Fibroblast of gingiva (primary cell): ENCODE measurements at regions not wholly inside any gene's neighbourhood (a gene's known extent, or its start where the extent isn't known, plus 50 kb on each side); places are given as distances from the start of the nearest gene placed in this dataset.
"Not testable (repeated sequence)": the region's sequence is repeated elsewhere in the genome, so short reads cannot be mapped to it uniquely, and the experiment has no call there.

Experiments used
- DNase-seq: peaks from one replicate; pipeline ENCODE4 v3.0.0-alpha.2; 2011; ENCODE audit warnings: low read depth

DNA sequence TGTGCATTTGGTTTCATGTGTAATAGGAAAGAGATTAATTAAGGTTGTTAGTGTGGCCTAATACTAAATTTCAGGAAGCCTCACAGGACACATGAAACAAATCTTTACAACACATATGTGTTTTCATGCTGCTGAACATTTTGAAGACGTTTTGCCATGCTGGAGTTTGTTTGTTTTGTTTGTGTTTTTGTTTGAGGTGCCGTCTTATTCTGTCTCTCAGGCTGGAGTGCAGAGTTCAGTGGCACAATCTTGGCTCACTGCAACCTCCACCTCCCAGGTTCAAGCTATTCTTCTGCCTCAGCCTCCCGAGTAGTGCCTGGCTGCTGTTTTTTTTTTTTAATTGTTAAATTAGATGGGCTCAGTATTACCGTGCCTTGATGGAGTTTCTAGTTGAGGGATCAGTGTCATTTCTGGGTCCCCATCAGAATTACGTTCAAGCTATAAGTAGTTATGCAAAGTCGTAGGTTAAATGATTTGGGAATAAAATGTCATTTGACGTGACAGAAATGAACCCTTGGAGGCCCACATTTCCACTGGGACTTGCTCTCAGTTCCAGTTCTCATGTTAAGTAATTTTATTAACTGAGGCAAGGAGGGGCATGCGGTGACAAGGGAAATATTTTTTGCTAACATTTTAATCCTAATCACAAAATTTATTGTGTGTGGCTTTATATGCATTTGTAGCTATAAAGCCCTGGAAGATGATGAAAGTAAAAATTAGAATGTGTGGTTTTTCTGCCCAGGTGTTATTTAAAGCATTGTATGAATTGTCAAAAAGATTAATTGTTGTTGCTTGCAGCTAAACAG, 196.9 kb downstream of the TM9SF2 start:
- no peak for DNase-seq

DNA sequence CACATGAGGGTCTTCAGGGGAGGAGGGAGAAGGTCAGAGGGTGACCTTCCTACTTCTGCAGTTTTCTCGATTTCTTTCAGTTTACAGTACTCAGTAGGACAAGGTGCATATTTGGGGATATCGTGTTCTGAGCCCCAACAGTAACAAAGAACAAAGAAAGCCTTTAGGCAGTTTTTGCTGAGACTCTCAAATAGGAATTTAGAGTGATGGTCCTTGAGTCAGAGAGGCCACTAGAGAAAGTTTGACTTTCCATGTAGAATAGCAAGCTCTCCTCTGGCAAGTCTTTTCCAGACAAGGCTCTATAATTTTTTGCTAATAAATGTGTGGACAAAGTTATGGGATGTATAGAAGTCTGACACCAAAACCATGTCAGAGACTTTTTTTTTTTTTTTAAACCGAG, 194.6 kb downstream of the TM9SF2 start:
- DNase-seq = no peak

DNA sequence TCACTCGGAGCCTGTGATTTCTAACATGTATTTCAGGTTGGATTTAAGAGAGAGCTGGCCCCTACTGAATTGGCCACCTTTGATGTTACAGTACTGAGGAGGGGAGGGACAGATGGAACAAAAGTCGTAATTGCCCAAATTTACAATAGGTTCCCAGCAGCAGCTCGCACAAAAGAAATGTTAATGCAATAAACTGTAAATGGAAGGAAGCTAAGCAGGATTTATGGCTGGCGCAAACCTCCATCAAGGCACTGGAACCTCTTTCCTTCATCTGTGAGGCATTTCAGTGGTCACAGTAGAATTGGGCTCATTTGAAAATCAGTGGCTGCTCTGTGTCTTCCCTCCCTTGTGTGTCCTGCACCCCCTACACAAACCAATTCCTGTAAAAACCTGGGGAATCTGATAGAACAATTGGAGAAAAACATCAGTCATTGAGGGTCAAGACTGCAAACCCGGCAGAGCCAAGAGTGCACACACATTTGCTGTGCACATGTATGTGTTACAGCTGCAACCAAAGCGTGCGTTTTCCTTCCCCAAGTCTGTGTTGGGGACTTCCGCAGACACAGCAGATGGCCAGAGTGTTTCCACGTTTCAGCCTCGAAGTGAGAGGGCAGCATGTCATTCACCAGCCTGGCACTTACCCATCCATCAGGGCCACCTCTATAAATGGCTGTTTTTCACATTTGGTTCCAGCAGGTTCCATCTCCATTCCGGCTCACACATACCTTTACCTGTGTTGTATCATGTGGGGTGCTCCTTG, 192.8 kb downstream of the TM9SF2 start:
- no peak for DNase-seq

DNA sequence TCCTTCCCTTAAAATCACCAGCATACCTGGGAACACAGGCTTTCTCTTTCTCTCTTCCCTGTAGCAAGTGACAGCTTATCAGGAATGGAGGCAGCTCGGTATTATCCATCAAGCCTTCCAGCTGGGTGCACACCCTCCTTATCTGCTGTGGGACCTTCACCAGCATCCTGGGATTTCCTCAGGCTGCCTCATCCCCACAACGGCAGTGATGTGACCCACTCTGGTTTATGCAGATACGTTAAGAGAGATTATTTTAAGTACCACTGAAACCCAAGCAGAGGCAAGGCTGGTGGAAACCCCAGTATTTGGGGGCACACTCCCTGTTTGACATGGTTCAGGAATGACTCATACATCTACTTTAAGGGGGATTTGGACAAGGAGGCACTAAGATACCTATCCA, 192.1 kb downstream of the TM9SF2 start:
- no peak for DNase-seq

DNA sequence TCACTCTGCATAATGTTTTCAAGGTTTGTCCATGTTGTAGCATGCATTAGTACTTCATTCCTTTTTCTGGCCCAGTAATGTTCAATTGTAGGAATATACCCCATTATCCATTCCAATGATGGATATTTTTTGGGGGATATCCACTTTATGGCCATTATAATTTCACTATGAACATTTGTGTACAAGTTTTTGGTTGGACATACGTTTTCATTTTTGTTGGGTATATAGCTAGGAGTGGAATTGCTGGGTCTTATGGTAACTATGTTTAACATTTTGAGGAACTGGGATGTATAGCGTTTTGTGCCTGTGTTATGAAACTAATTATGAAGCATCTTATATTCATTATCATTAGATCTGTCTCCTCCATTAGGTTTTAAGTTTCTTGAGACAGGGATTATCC, 191.6 kb downstream of the TM9SF2 start:
- no peak for DNase-seq

DNA sequence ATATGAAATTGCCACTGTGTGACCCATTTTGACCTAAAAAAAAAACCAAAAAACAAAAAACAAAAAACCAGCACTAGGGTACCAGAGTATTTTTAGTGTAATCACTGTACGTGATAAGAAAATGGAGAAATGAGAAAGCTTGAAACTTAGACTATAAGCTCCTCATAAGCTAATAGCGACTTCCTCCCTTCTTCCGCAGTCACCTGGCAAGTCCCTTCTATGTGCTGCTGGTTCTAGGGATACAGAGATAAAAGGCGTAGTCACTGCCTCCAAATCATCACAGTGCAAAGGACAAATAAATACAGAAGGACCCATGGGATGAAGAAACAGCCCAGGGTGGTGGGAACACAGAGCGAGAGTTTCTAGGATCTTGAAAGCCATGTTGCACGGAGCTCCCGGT, 190.3 kb downstream of the TM9SF2 start:
- DNase-seq = no peak

DNA sequence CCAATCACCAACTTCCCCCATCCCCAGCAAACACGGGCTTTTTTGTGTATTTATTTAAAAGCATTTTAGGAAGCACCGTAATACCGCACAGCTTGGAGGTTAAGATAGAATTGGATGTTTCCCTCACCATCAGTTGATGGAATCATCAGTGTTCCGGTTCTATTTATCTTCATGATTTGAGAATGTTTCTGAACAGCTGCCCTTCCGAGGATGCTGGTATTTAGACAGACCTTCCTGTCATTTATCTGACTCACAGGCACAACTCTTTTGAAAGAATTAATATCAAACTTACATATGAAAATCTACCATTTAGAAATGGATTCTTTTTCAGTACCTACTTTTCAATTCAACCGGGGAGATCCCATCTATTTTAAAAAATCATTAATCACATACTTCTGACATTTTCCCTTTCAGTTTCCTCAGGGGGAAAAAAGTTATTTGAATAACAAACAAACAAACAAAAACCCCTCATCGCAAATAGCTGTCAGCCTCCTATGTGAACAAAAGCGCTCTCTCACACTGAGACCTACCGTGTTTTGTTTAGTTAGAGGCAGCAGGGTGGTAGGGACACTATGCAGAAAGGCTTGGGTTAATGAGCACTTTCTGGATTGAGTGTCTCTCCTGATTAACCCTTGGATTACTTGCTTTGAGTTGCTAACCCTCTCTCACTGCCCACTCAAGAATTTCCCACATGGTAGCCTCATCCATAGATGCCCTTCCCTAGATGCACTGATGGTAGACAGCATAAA, 189.3 kb downstream of the TM9SF2 start:
- DNase-seq = no peak

DNA sequence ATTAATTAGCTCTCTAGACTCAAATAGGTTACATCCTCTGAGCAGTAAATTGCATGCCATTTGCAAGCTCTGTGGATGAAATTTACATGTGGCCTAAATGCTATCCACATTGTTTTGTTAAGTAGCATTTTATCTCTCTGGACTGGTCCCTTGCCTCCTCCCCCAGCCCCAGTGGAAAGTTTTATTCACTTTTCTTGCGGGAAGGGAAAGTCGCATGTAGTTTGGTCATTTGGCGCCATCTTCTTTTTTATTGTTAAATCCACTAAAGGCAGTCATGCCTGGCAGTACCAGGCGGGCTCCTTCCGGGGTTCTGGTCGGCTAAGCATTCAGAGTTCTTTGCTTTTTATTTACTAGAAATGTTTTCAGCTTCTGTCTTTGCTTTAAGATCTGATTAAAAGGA, 188.7 kb downstream of the TM9SF2 start:
- no peak for DNase-seq

DNA sequence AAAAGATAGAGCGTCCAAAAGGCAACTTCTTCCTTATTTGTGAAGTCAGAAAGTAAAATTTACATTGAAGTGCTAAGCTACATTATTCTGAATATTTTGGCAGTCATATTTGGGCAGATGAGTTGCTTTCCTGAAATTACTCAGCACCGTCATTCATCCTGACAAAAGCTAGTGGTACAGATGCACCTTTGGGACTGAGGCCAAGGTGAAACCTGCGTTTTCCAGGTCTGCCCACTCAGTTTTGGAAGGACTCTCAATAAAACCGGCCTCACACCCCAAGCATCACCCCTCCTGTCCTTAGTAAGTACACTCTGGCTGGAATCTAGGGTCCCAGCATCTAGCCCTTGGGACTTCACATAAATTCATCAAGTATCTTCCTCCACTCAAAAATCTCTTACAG, 187.5 kb downstream of the TM9SF2 start:
- no peak for DNase-seq

DNA sequence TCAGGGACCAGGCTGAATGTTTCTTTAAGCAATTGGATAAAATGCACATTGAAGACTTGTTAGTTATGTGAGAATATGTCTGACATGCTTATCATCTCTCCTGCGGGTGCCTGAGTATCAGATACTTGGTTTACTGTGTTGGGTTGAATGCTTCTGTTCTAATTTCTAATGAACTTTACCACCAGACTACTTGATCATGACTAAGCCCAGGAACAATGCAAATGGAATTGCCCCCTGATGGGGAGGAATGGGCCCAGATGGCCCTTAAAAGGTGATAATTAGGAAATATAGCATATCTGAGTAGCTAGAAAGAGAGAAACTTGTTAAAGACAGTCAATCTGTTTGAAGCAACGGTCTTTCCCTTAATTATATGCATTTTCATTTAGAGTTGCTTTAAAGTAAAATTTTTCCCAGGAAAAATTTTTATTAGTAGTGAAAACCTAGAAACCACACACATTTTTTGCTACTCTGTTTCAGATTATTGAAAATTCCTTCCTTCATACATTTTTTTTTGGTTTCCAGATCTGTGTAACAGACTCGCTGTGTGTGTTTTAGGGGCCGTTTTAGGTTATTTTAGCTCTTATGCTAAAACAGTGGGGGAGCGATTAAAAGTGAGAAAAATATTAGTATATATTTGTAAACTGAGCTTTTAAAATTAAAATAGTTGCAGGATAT, 186.6 kb downstream of the TM9SF2 start:
- DNase-seq = no peak

DNA sequence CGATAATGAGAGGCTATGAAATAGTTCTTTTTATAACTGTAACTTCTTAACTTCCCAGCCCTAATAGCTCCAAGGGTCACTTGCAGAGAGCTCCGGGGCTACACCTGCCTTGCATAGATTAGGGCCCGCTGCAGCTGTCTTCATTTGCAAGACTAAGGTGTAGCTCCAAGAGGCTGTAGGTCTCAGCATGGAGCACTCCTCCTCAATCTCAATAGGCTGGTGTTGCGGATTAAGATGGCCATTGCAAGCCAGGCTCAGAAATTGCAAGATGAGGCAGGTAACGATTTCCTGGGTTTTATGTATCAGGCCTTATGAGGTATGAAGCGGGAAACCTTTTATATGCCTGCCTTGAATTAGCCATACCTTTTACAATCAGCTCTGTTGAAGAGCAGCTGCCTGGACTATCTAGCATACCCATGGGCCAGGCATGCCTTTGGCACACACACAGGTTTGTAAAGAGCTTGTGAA, 185.7 kb downstream of the TM9SF2 start:
- no peak for DNase-seq

DNA sequence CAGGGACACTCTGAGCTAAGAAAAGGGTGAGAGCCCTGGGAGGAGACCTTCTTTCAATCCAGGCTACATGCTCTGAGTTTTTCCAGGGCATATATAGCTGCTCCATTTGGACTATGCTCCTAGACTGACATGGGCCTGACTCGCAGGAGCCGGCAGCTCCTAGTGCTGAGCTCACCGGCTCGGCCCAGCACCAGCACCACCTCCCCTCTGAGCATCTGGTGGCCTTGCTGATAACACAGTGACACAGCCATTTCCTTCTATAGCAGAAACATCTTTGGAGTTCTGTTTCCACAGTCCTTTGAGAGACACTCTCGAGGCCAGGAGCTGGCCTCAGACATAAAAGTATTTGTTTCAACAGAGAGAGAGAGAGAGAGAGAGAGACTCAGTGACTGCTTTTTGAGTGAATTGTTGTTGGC, 184.9 kb downstream of the TM9SF2 start:
- peak; percentile 2 for DNase-seq

DNA sequence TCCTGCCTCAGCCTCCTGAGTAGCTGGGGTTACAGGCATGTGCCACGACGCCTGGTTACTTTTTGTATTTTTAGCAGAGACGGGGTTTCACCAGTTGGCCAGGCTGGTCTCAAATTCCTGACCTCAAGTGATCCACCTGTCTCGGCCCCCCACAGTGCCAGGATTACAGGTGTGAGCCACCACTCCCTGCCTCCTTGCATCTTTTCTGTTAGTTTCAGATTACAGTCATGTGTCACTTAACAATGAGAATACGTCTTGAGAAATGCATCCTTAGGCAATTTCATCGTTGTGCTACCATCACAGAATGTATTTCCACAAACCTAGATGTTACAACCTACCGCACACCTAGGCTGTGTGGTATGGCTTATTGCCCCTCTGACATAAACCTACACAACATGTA, 180.4 kb downstream of the TM9SF2 start:
- no peak for DNase-seq

DNA sequence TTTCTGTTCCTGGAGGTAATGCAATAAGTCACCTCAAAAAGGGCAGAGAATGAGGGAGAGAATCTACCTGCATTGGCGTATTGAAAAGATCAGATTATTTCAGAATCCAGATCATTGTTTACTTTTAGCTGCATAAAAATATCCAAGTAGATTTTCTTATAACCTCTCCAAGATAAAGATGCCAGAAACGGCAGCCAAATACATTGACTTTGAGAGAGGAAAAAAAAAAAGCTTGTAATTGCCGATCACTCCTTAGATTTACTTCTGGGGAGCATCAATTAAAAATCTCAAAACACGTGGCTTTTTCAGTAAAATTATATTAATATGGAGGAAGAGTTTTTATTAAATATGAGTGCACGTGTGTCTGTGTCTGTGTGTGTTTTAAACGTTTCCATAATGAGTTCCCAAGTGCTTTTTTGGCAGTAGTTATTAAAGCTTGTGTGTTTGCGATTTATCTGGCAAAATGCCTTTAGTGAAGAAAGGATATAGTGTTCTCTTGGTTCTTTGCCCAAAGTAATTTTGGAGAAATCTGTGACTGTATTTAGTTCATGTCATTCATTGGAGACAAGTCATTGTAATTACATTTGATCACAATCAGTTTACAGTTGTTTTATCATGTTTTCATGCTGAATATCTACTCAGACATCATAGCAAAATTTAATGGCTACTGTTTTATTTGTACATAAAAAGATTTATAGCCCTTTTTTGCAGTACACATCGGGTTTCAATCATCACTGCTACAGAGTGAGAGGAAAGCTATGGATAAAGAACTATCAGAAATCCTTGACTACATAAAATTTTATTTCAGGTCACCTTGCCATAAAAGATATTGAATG, 176.1 kb downstream of the TM9SF2 start:
- DNase-seq = peak; percentile 13

DNA sequence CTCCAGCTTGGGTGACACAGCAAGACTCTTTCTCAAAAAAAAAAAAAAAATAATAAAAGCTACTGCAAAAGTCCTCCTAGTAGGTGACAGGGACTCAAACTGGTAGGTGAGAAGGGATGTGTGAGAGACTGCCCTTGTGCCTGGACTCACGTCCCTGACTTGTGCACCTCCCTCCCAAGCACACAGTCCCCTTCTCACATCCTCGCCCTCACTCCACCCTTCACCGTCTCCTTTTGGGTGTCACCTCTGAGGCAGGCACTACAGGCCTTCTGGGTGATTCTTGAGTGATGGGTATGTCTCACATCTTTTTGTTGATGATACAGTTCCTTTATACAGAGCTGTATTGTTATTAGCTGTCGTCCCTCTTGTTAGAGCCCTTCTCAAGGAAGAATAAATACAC, 170.5 kb downstream of the TM9SF2 start:
- DNase-seq = no peak

DNA sequence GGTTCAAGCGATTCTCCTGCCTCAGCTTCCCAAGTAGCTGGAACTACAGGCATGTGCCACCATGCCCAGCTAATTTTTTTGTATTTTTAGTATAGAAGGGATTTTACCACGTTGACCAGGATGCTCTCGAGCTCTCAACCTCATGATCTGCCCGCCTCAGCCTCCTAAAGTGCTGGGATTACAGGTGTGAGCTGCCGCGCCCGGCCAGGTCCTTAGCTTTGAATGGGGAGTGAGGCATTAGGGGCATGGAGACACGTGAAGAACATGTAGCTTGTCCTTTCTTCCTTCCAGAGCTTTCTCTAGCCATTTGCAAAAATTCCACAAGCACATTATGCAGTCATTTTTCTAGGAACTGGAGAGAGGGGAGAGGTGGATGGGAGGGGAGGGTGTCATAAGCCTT, 167.8 kb downstream of the TM9SF2 start:
- not testable (repeated sequence) for DNase-seq

DNA sequence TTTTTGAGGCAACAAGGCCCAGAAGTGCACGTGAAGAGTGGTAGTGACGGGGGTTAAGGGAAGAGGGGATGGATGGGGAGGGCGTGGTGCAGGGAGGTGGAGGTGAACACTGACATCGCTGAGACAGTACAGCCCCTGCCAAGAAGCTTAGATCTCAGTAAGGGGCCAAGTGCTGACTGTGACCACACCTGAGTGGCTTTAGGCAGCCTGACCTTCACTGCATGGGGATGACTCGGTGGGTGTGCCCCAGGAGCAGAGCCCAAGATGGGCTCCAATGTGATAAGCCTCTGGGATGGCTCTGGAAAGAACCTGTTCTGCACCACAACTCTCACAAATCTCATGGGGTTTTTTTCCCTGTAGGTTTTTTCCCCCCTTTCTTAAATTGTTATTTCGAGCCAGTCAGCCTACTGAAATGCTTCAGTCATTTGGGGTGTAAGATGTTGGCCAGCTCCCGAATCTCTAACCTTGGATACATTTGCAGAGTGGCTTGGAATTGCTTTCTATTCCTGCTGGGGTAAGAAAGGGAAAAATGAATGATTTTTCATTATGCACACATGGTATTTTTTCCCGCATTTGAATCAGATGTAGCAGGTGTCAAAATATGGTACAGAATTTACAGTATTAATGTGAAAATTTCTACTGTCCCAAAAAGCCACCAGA, 165.0 kb downstream of the TM9SF2 start:
- no peak for DNase-seq

DNA sequence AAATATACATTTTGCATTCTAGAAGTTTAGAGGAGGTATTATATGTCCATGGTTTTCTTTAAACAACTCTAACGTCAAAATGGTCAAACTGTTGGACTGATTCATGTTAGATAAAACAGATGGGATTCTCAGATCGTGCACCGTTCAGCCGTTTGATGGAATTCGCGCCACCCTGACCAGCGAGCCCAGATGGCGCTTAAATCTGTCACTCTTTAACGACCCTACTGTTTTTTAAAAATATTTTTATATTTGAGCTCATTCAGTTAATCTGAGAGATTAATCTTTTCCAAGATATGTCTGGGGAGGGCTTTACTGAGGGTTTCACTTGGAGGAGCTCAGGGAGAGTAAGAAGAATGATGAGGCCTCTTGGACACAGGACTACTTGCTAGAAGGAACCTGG, 164.4 kb downstream of the TM9SF2 start:
- no peak for DNase-seq

DNA sequence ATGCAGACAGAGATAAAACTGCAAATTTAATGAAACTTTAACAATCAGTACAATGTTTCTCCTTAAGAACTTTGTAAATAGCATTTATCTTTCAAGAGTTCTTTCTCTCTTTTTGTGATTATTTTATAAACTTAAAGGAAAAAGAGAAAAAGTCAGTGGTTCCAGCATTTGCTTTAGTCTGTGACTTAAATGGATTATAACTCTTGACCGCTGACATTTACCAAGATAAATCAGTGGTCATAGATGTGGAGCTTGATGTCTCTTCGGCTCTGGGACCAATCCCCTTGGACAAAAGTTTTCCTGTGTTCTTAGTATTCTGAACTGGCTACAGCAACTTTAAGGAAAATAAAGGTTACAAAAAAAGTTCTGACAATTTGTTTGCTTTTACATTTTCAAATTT, 162.6 kb downstream of the TM9SF2 start:
- no peak for DNase-seq

DNA sequence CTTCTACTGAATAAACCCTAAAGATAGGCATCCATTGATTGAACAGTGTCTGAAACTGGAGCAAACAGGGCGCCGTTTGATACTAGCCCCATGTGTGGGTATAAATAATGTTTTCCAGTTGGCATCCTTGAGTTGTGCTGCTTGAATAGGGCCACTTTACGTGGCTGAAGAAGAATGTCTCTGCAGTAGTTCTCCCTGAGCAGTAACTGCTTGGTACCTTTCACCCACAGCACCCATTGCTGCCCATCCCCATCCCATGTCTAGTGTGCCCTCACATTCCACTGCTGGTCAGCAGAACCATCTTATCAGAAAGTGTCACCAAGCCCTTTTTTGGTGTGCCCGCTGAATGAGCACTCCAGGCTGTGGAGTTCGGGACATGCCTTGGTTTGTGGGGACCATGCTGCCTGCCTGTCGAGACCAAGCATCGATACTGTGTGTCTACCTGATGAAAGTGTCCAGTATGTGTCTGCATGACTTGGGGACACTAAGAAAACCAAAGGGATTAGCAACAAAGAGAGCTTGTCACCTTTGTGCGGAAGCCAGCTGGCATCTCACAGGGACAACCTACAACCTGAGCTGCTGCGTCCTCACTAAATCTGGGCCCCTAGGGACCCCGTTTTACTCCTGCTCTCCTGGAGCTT, 162.0 kb downstream of the TM9SF2 start:
- DNase-seq = no peak
